ENCODE measurements at regions not wholly inside any gene's neighbourhood (a gene's known extent, or its start where the extent isn't known, plus 50 kb on each side); places are given as distances from the start of the nearest gene placed in this dataset.
"Not testable (repeated sequence)": the region's sequence is repeated elsewhere in the genome, so short reads cannot be mapped to it uniquely, and the experiment has no call there.

GRCh38 chr2:91476936-91477246 is 2785.4 kb downstream of the RPIA start:
- peak overlapping the region; percentile 67 for H3K4me3 Mint-ChIP-seq
- CTCF ChIA-PET, DNase-seq: not testable (repeated sequence)

GRCh38 chr2:91477291-91477690 is 2785.8 kb downstream of the RPIA start:
- ATAC-seq; H3K36me3 Mint-ChIP-seq; CTCF ChIA-PET; H3K4me3 Mint-ChIP-seq; H3K9me3 Mint-ChIP-seq (ENCODE audit: low read depth); H3K27ac Mint-ChIP-seq; H3K4me1 Mint-ChIP-seq: not testable (repeated sequence)
- H3K27me3 Mint-ChIP-seq, result peaks cover 17% of the 10 kb centered on the region
- peak; percentile 22 for DNase-seq

More at GRCh38 chr2:91476936-91477246, 2785.4 kb downstream of the RPIA start:
- peaks cover 21% of the 10 kb centered on the region for H3K27me3 Mint-ChIP-seq
- not testable (repeated sequence) for H3K36me3 Mint-ChIP-seq; H3K9me3 Mint-ChIP-seq (ENCODE audit: low read depth); ATAC-seq; H3K4me1 Mint-ChIP-seq
- peak overlapping the region; percentile 95 for H3K27ac Mint-ChIP-seq

DNA sequence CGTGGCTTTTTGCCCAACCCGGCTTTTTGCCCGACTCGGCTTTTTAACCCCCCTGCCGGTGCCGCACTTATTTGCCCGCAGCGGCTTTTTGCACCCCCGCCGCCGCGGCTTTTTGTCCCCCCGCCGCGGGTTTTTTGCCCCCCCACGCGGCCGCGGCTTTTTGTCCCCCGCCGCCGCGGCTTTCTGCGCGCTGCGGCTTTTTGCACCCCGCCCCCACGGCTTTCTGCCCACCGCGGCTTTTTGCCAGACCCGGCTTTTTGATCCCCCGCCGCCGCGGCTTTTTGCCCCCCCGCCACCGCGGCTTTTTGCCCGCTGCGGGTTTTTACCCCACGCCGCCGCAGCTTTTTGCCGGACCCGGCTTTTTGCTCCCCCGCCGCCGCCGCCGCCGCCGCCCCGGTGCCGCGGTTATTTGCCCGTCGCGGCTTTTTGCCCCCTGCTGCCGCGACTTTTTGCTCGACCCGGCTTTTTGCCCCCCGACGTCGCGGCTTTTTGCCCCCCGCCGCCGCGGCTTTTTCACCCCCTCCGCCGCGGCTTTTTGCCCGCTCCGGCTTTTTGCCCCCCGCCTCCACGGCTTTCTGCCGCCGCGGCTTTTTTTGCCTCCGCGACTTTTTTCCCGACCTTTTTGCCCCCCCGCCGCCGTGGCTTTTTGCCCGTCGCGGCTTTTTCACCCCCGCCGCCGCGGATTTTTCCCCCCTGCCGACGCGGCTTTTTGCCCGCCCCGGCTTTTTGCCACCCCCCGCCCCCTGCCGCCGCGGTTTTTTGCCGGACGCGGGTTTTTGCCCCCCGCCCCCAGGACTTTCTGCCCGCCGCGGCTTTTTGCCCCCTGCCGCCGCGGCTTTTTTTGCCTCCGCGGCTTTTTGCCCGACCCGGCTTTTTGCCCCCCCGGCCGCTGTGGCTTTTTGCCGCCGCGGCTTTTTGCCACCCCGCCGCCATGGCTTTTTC is 2786.5 kb downstream of the RPIA start:
- H3K27me3 Mint-ChIP-seq, result peaks cover 17% of the 10 kb centered on the region
- peaks cover 5% of the 10 kb centered on the region for H3K4me1 Mint-ChIP-seq
- ATAC-seq, result no peak
- no peak overlapping the region for H3K4me3 Mint-ChIP-seq
- H3K9me3 Mint-ChIP-seq (ENCODE audit: low read depth), result no peaks in the 10 kb centered on the region
- H3K27ac Mint-ChIP-seq, result no peak overlapping the region
- DNase-seq, result peak; percentile 33
- H3K36me3 Mint-ChIP-seq, result peaks cover 3% of the 10 kb centered on the region
- CTCF ChIA-PET, result no interaction called here

- H3K36me3 Mint-ChIP-seq; H3K4me1 Mint-ChIP-seq; H3K4me3 Mint-ChIP-seq; CTCF ChIA-PET; ATAC-seq; DNase-seq; H3K9me3 Mint-ChIP-seq (ENCODE audit: low read depth): not testable (repeated sequence)
- Mint-ChIP-seq H3K27ac (peak overlapping the region; percentile 59), H3K27me3 (peaks cover 17% of the 10 kb centered on the region)
Measured at GRCh38 chr2:91478851-91479718, 2787.6 kb downstream of the RPIA start.

DNA sequence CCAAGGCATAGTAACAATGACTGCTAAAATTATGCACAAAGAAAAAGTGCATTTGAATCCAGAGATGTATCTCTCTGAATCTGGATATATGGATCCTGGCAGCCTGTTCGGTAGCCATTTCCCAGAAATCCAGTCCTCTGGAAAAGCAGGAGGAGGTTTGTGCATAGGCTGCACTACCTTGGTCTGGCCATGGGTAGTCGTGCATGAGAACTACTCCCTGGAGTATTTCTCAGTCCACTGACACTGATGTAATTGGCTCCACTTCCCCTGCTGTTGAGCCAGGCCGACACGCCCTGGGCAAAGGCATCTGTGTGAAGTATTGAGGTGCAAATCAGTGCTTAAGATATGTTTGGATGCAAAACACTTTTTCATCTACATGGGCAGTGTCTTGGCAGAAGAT is 2793.8 kb downstream of the RPIA start:
- H3K36me3 Mint-ChIP-seq; H3K9me3 Mint-ChIP-seq (ENCODE audit: low read depth); DNase-seq; H3K27me3 Mint-ChIP-seq; CTCF ChIA-PET; H3K4me1 Mint-ChIP-seq; ATAC-seq; H3K4me3 Mint-ChIP-seq; H3K27ac Mint-ChIP-seq: not testable (repeated sequence)

DNA sequence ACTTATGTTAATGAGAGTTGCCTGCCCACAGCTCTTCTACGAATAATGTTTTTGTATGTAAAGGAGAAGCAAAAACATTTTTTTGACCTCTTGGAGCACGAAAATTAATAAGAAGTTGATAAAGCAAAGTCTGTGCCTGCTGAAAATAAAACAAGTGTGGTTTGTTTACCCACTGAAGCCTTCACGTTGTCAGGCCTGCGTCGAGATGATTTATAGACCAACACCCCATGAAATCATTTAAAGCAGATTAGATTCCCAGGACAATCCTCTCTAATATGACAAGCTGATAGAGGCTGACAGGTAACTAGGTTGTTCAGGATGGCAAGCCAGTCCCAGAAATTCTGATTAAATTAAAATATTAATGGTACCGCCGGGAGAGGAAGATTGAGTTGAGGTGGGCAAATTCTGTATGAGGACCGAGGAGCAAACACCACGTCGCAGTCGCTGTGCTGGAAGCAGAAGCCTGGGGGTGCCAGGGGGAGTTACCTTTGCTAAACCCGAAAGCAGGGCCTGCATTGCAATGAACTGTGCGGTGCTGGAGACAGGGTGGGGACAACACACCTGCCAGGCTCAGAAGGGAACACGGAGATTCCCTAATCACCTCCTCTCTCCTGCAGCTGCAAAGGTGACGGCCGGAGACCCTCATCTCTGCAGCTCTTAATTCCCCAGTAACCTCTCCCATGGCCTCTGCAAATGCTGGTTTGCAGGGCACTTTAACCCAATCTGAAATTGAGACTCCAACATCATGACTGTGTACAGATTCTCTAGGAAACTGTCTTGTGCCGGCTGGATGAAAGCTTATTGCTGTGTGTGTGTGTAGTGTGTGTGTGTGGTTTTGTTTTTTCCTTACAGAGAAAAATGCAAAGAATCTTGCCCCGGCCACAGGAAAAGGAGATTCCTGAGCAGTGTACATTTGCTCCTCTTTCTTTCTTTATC is 2805.9 kb downstream of the RPIA start:
- DNase-seq; H3K4me1 Mint-ChIP-seq; H3K9me3 Mint-ChIP-seq (ENCODE audit: low read depth); H3K36me3 Mint-ChIP-seq; H3K27me3 Mint-ChIP-seq; H3K4me3 Mint-ChIP-seq; ATAC-seq; CTCF ChIA-PET; H3K27ac Mint-ChIP-seq: not testable (repeated sequence)

DNA sequence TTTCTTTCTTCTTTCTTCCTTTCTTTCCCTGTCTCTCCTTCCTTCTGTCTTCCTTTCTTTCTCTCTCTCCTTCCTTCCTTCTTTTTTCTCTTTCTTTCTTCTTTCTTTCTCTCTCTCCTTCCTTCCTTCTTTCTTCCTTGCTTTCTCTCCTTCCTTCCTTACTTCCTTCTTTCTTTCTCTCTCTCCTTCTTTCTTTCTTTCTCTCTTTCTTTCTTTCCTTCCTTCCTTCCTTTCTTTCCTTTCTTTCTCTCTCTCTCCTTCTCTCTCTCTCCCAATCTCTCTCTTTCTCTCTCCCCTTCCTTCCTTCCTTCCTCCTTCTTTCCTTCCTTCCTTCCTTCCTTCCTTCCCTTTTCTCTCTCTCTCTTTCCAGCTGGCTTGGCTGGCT is 2806.6 kb downstream of the RPIA start:
- DNase-seq; H3K27me3 Mint-ChIP-seq; H3K4me3 Mint-ChIP-seq; H3K9me3 Mint-ChIP-seq (ENCODE audit: low read depth); H3K36me3 Mint-ChIP-seq; H3K27ac Mint-ChIP-seq; CTCF ChIA-PET; ATAC-seq; H3K4me1 Mint-ChIP-seq: not testable (repeated sequence)

GRCh38 chr2:91498513-91499250 is 2807.2 kb downstream of the RPIA start:
- CTCF ChIA-PET; H3K9me3 Mint-ChIP-seq (ENCODE audit: low read depth); H3K4me3 Mint-ChIP-seq; H3K4me1 Mint-ChIP-seq; ATAC-seq; H3K36me3 Mint-ChIP-seq; H3K27me3 Mint-ChIP-seq; H3K27ac Mint-ChIP-seq; DNase-seq: not testable (repeated sequence)

DNA sequence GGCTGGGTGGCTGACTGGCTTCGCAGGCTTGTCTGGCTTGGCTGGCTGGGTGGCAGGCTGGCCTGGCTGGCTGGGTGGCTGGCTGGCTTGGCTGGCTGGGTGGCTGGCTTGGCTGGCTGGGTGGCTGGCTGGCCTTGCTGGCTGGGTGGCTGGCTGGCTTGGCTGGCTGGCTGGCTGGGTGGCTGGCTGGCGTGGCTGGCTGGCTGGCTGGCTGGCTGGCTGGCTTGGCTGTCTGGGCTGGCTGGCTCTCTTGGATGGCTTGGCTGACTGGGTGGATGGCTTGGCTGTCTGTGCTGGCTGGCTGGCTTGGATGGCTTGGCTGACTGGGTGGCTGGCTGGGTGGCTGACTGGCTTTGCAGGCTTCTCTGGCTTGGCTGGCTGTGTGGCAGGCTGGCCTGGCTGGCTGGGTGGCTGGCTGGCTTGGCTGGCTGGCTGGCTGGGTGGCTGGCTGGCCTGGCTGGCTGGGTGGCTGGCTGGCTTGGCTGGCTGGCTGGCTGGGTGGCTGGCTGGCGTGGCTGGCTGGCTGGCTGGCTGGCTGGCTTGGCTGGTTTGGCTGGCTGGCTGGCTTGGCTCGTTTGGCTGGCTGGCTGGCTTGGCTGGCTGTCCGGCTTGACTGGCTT is 2808.1 kb downstream of the RPIA start:
- DNase-seq; H3K27me3 Mint-ChIP-seq; H3K36me3 Mint-ChIP-seq; H3K27ac Mint-ChIP-seq; CTCF ChIA-PET; ATAC-seq; H3K9me3 Mint-ChIP-seq (ENCODE audit: low read depth); H3K4me3 Mint-ChIP-seq; H3K4me1 Mint-ChIP-seq: not testable (repeated sequence)

- CTCF ChIA-PET; H3K27me3 Mint-ChIP-seq; H3K4me1 Mint-ChIP-seq; H3K36me3 Mint-ChIP-seq; H3K9me3 Mint-ChIP-seq (ENCODE audit: low read depth); ATAC-seq; DNase-seq; H3K27ac Mint-ChIP-seq; H3K4me3 Mint-ChIP-seq: not testable (repeated sequence)
Measured at GRCh38 chr2:91500246-91500977, 2808.9 kb downstream of the RPIA start.

- H3K9me3 Mint-ChIP-seq (ENCODE audit: low read depth); ATAC-seq; CTCF ChIA-PET; H3K36me3 Mint-ChIP-seq; DNase-seq; H3K4me1 Mint-ChIP-seq; H3K4me3 Mint-ChIP-seq; H3K27me3 Mint-ChIP-seq; H3K27ac Mint-ChIP-seq: not testable (repeated sequence)
Measured at GRCh38 chr2:91500978-91501310, 2809.5 kb downstream of the RPIA start.

DNA sequence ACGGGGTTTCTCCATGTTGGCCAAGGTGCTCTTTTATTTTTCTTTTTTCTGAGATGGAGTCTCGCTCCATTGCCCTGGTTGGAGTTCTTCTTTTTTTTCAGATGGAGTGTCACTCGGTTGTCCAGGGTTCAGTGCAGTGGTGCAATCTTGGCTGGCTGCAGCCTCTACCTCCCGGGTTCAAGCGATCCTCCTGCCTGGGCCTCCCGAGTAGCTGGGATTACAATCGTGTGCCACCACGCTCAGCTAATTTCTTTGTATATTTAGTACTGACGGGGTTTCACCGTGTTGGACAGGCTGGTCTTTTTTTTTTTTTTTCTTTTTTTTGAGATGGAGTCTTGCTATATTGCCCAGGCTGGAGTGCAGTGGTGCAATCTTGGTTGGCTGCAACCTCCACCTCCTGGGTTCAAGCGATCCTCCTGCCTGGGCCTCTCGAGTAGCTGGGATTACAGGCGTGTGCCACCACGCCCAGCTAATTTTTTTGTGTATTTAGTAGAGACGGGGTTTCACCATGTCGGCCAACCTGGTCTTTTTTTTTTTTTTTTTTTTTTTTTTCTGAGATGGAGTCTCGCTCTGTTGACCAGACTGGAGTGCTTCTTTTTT is 2810.1 kb downstream of the RPIA start:
- not testable (repeated sequence) for H3K36me3 Mint-ChIP-seq, H3K4me3 Mint-ChIP-seq

More for the DNA sequence above, 2810.1 kb downstream of the RPIA start:
- ATAC-seq; H3K27me3 Mint-ChIP-seq; H3K9me3 Mint-ChIP-seq (ENCODE audit: low read depth); CTCF ChIA-PET; H3K27ac Mint-ChIP-seq; DNase-seq; H3K4me1 Mint-ChIP-seq: not testable (repeated sequence)
